ENCODE measurements at regions not wholly inside any gene's neighbourhood (a gene's known extent, or its start where the extent isn't known, plus 50 kb on each side); places are given as distances from the start of the nearest gene placed in this dataset.

DNA sequence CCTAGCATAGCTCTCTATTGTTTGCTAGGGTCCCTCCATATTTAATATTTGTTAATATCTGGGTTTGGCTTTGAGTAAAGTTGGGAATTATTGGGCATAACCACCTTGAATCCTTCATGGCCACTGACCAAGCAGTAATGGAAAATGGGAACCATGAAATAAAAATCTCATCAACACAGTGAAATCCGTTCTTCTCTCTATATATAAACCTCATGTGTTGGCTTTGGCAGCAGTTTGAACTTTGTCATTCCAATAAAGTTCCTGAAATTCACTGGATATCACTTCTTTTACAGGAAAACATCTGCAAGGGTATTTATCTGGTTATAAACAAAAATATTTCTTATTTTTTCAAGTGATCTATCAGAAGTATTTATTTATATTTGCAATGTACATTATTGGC, 93.0 kb upstream of the MPDZ start:
- DNase-seq, result no peak

- no peak for DNase-seq
These were observed 89.9 kb upstream of the MPDZ start for GRCh38 chr9:13369431-13369830.

DNA sequence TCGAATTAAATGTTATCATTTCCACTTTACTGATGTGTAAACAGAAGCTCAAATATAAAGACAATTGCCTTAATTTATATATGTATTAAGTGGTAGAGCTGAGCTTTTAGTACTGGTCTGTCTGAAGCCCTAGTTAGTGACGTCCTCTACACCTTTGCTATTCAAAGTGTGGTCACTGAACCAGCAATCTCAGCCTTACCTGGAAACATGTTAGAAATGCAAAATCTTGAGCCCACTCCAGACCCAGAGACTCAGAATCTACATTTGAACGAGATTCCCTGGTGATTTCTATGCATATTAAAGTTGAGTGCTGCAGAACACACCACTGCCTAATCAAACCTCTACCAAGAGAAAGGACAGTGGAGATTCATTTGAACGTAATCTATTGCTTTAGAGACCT, 88.3 kb upstream of the MPDZ start:
- no peak for DNase-seq

DNA sequence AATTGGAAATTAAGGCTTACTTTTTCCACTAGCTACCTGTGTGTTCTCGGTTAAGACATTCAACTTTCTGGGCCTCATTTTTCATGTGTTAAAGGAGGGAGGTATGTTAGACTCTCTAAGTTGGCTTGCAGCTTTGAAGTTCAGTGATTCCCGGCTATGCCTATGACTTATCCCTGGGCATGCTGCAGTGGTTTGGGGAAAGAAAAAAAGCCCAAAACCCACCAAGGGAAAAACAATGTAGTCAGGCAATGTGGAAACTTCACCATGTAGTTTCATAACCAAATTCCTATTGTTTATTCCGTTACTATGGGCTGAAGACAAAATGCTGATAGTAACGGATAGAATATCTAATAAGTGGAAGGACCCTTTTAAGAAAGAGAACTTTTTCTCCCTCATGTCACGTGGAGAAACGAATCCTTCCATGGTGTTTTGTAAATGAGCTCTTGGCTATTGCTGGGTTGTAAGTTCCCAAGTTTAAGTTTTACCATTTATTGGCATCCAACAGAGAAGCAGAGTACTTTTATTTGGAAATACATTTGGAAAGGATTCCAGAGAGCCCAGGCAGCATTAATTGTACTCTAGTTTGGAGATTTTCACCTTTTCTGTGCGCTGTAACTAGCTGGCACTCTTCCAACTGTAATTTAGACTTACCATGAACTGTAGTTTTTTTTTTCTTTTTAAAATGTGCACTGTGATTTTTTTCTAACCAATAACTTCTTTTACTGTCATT, 84.9 kb upstream of the MPDZ start:
- no peak for DNase-seq

GRCh38 chr9:13361076-13361475, 81.6 kb upstream of the MPDZ start:
- DNase-seq, result no peak

DNA sequence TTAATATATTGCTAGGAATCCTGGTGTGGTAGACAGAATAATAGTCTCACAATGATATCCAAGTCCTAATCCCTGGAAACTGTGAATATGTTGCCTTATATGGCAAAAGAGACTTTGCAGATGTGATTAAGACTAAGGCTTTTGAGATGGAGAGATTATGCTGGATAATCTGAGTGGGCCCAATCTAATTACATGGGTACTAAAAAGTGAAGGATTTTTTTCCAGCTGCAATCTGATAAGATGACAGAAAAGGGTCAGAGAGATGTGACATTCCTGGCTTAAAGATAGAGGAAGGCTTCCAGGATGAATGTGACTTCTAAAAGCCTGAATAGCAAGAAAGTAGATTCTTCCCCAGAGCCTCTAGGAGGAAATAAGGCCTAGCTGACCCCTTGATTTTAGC, 80.7 kb upstream of the MPDZ start:
- no peak for DNase-seq

- no peak for DNase-seq
These were observed 78.6 kb upstream of the MPDZ start for GRCh38 chr9:13358128-13358527.

GRCh38 chr9:13354733-13355132, 75.2 kb upstream of the MPDZ start:
- no peak for DNase-seq

- DNase-seq, result no peak
These were observed 73.0 kb upstream of the MPDZ start for GRCh38 chr9:13352451-13352979.

- DNase-seq, result no peak
These were observed 72.4 kb upstream of the MPDZ start for GRCh38 chr9:13351778-13352386.

- DNase-seq, result no peak
These were observed 53.1 kb upstream of the MPDZ start for GRCh38 chr9:13332571-13332970.

DNA sequence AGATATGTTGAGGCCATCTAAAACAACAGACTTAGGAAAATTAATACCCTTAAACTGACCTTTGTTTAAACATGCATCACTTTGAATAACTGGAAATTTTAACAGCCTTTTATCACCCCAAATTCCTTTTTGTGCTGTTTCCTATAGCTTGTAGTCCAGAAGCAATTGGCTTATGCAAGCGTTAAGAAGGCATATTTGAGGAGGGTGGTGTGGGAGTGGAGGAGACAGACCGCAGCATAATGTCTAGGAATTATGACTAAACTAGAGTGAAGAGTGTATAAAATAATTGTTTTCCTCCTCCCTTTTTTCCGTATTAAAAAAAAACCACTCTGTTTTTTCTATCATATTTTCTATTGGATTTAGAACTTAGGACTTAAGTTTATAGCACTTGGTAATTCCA, 51.8 kb upstream of the MPDZ start:
- DNase-seq, result no peak

DNA sequence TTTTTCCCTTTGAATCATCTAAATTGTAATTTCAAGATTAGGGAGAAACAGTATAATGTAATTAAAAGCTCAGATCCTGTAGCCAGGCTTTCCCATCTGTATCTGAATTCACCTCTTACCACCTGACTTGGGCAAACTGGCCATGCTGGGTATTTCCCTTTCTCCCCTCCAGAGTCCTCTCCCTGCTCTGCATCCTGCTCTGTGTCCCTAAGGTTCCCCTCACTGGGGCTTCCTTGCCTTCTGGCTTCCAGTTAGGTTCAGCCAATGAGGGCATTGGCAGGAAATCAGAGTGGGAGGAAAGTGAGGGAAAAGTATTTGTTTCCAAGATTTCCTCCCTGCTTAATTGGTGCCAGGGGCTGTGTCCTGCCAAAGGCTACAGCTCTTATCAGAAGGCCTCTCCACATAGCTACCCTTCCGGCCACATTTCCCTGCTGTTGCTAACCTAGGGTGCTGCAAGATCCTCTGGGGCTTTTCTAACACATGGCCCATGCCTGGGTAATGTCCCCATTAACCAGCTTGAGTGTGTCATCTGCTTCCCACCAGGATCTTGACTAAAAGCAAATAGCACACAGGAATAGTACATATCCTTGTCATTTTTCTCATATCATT, 51.0 kb upstream of the MPDZ start:
- no peak for DNase-seq
